NCI-H2107 treated with DMSO at 0.1 percent for 48 hours (cell line): ENCODE measurements at regions not wholly inside any gene's neighbourhood (a gene's known extent, or its start where the extent isn't known, plus 50 kb on each side); places are given as distances from the start of the nearest gene placed in this dataset.

Experiments used
- DNase-seq: peaks from one replicate; lab custom pipeline; 2025; ENCODE audit not compliant: unreplicated experiment; lab: John Stamatoyannopoulos, UW

DNA sequence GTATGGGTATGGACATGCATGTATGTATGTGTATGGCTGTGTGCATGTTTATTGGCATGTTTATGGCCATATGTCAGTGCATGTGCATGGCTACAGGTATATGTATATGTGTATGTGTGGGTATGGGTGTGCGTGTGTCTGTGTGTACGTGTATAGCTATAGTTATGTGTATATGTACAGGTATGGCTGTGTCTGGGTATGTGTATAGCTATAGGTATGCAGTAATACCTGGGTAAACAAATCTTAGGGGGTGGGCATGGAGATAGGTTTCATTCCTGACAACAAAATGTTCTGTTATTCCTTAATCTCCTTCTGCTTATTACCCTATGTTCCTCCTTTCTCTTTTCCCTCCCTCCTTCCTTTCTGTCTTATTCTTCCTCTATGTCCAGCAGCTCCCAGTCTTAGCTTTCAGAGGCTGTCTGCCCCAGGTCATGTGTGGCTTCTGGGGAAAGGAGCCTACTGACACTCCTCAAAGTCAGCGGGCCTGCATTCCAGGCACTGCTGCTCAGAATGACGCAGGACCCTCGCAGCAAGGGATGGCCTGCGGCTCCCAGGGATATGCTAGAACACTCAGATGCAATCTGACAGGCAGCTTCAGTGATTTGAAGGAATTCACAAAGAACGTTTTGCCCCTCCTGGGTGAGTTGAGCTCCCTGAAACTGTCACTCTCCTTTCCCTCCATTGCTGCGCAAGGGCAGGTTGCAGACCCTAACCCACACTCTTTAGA lies 139.3 kb upstream of the PHACTR1 start:
- no peak for DNase-seq

DNA sequence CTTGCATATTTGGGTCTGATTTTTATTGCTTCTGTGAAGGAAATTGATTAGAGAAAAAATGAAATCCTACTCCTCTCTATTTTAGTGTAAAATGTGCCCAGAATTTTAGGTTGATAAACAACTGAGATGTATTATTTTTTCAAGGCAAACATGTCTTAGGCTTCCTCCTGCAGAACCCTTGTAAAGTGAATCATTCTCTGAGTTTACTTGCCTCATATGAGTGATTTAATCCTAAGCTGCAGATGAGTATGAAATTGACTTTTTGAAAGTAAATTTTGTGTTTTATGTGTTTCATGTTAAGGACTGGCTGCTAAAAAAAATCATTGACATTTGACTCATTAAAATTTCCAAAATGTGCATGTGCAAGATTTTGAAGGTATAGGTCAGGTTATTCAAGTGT lies 138.5 kb upstream of the PHACTR1 start:
- no peak for DNase-seq

DNA sequence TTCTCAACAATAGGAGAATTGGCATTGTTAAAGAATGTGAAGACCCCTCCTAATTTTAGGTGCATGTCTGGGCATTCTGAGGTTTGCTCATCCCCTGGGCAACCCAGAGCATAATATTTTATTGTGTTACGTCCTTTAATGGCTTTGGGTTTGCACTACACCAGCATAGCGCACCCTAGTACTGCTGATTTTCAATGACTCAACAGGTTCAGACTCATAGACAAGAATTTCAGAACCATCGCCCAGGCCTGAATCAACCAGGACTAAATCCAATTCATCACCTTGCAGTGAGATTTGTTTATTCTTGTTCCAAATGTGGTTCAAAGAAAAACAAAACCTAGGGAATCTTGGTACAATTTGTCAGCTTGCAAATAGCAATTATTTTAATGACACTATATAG lies 137.8 kb upstream of the PHACTR1 start:
- DNase-seq, result no peak

DNA sequence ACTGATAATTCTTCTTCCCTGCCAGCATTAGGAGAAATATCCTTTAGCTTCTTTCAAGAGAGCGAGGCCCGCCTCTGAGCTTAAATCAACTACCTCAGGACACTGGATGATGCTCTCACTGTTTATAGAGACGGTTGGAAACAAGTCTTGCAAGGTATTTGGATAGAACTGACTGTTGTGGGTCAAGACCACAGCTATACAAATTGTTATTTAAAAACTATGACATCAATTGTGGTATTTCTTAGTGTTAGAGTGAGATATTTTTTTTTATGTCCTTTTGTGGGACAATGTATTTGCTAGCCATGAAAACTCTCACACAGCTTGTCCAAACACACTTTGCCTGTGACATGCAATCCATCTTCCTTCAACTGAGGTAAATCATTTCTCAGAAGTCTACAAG lies 136.3 kb upstream of the PHACTR1 start:
- no peak for DNase-seq

DNA sequence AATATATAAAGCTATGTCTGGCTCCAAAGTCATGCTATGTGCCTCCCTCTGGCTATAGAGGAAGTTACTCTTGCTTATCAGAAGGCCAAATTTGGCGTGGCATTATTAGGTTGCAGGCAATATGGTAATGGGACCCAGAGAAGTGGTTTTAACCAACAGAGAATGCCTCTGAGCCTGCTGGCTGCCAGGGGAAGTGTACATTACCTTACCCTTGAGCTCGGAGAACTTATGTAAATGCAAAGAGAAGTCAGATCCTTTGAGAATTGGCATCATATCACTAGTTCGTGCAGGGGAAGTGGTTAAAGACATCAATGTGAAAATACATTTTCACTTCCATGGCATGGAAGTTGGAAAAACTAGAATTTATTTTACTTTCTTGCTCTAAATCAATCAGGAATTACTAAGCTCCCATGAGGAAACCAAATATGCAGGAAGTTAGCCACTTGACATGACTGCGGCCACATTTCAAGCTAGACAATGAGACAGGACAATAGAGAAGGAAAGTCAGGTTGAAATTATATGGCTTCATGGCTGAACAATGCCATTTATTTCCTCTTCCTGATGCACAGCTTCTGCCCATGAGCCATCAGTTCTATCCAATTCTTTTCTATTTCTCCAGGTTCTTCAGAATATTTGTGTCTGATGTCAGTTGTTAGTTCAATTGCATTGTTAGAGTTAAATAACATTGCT lies 134.0 kb upstream of the PHACTR1 start:
- DNase-seq, result no peak

DNA sequence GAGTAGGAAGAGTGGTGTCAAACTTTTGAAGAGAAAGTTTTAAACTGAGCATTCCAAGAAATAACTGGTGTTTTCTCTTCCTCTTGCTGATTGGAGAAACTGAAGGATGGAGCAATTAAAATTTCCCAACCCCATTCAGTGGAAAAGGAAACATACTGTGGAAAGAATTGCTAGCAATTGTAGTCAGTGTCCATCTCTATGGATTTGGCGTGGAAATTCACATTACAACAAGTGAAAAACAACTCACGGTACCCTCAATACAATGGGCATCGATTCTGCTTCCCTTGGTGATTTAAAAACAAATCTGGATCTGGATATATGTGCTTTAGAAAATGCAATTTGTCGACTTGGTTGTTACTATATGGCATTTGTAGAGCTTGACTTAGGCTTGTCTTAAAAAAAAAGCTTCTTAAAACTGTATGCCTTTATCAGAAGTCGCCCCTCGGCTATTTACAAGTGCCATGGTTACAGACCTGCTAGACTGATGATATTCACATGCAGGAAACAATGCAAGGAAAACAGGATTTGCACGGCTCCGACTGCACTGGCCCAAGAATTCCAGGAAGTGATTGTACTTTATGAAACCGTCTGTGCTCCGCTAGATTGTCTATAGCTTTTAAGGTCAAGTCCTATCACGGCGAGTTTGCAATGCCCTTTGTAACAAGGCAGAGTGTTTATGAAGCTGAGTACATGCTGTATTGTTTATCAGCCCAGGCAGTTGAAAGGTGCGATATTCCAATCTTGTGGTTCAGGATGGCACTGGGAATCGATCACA lies 131.7 kb upstream of the PHACTR1 start:
- DNase-seq, result no peak

DNA sequence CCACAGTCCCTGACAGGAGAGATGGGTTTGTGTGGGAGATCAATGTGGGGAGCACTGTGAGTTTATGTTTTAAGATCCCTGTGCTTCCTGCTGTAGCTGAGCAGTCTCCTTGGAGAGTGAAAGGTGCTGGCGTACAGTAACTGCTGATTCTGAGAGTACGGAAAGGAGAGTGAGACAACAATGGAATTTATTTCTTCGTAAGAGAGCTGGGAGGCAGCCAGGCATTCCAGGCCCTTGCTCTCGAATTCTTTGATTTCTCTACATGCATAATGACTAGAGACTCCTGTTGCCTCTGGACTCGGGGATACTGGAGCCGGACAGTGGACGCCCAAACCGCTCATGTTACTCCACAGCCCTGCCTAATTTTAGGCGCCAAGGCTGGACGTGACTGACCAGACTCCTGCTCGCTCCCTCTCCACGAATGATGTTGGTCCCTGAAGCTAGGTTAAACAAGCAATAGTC lies 131.0 kb upstream of the PHACTR1 start:
- DNase-seq, result no peak

DNA sequence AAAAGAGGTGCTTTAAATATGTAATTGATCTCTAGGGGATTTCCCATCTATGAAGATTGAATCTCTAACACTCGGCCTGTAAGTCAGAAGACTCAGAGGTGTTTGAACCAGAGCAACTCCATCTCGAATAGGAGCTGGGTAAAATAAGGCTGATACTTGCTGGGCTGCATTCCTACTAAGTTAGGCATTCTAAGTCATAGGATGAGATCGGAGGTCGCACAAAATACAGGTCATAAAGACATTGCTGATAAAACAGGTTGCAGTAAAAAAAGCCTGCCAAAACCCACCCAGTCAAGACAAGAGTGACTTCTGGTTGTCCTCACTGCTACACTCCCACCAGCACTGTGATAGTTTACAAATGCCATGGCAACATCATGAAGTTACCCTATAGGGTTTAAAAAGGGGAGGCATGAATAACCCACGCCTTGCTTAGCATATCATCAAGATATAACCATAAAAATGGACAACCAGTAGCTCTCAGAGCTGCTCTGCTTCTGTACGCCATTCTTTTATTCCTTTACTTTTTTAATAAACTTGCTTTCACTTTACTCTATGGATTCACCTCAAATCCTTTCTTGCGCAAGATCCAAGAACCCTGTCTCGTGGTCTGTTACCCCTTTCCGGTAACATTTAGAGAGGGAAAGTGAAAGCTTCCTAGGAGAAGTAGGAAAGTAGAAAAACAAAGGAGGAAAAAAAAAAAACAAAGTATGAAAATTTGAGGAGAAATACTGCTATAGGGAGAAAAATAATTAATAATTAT lies 129.7 kb upstream of the PHACTR1 start:
- DNase-seq, result no peak

DNA sequence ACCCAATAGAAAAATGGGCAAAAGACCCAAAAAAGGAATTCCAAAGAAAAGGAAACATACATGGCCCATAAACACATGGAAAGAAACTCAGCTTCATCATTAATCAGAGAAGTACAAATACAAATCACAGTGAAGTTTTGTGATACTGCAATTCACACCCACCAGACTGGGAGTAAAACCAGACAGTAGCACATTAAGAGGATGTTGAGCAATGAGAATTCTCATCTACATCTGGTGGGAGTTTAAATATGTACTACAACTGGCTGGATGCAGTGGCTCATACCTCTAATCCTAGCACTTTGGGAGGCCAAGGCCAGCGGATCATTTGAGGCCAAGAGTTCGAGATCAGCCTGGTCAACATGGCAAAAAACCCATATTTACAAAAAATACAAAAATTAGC lies 125.7 kb upstream of the PHACTR1 start:
- no peak for DNase-seq

DNA sequence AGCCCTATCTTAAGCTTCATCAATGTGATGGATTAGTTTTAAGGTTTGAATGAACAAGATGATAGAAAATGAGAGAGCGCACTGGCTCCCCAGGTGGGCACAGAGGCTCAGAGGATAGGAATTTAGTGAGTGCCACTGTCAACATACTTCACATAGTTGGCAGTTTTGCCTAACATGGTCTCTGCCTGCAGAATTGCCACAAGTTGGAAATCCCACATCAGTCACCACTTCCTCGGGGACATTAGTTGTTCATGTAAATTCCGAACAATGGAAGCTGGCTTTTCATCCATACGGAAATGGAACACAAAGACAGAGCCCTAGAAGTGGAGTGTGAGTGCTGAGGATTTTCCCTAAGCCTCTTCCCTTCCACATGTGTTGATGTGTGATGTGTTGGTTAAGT lies 123.9 kb upstream of the PHACTR1 start:
- no peak for DNase-seq

DNA sequence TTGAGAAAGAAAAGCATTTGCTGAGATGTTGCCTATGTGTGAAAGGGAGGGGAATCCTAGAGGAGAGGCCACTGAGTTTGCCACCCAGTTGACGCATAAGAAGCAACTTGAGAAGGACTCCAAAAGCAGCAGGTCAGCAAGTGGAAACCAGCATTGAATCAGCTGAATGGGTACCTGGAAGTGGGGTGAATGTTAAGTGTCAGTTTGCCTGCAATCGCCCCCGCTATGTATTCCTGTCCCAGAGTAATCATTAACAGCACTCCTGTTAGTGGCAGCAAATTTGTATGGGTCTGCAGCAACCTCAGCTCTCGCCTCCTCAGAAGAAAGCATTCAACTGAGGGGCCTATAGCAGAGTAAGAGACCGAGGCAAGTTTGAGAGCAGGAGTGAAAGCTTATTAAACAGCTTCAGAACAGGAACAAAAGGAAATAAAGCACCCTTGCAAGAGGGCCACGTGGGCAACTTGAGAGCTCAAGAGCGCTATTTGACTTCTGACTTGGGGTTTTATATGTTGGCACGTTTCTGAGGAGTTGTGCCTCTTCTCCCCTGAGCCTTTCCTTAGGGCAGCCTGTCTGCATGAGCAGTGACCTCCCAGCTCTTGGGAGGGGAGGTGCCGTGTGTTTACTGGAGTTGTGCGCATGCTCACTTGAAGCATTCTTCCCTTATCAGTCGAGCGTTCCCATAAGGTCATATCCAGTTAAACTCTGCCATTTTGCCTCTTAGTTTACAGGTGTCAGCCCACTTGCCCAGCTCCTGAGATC lies 122.6 kb upstream of the PHACTR1 start:
- no peak for DNase-seq

DNA sequence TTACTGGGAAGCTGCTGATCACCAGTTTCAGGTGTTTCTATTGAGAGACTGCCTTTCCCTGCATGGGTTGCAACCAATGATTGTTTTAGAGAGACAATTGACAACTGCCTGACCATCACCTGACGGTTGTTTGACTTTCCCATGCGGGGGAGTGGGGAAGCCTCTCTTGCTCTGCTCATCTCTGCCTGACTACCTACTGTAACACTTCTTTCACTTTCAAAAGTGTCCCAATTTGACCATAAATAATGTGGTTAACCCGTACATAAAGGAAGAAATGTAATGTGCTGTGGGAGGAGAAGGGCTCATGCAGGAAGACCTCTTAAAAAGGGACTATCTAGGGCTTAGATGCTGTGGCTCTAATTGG lies 122.1 kb upstream of the PHACTR1 start:
- no peak for DNase-seq

DNA sequence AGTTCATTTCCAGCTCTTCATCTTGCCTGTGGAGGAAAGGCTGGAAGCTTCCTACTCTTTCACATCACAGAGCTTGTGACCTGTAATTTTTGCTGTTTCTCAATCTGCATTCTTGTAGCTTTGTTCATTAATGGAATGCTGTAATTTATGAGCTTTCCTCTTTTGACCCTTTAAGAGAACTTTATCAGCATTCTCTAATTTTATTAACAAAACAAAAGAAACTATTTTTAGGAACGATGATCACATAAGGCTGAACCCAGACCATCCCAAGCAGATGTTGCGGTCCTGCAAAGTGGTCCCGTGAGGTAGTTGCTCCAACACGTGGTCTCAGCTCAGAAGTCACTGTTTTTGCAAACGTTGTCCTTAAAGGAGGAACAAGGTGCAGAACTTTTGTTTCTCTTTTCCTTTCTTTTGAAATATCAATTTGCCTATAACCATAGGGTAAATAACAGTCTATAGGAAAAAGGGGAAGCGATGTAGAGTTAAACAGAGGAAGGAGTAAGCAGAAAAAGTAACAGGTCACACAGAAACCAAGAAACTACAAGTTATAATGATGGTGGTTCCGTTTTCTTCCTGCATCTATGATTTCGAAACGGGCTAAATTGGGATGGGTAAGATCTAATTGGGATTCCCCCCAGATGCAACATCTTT lies 121.3 kb upstream of the PHACTR1 start:
- DNase-seq, result no peak

DNA sequence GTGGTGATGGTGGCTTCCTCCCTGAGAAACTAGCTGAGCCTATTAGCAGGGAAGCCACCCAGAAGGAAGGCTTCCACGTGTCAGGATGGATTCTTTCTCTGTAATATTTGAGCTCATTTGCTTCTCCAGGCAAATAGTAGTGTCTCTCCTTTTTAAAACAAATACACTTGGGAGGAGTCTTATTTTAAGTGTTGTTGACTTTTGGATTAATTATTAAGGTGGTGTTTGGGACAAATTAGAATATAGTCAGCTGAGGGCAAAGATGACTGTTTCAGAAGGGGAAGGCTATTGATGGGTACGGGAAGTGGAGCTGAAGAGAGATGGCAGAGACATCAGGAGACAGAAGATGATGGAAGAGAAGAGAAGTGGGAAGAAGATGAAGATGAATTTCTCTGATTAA lies 119.8 kb upstream of the PHACTR1 start:
- no peak for DNase-seq

DNA sequence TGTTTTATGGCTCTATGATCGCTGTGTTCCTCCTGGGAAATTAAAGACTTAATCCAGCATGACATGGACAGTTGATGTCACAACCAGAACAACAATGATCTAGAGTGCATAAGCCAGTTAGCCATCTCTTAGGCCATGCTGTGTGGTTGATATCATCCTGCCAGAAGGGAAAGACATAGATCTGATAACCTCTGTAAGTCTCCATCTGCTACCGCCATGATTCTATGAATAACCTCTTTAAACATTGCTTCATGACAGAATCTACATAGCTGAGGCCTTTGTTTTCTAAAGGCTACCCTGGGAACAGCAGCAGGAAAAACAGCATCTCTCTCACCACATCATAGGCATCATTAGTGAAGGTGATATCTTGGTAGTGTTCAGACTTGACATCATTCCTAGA lies 117.6 kb upstream of the PHACTR1 start:
- DNase-seq, result no peak

DNA sequence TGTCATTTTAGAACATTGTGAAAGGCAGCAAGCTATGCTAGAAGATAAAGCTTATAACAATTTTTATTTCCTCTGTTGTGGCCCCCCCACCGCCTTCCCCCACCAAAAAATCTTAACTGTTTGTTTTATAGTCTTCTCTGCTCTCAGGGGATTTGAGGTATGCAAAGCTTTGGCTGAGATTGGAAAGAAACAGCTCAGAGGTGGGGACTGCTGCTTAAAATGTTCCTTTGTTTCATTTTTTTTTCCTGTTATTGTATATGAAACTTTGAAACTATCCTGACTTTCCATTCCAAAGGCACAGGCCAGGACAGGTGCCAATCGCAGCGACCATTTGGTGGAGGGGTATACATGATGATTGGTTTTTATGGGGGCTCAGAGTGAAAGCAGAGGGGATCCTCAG lies 114.7 kb upstream of the PHACTR1 start:
- DNase-seq, result no peak

DNA sequence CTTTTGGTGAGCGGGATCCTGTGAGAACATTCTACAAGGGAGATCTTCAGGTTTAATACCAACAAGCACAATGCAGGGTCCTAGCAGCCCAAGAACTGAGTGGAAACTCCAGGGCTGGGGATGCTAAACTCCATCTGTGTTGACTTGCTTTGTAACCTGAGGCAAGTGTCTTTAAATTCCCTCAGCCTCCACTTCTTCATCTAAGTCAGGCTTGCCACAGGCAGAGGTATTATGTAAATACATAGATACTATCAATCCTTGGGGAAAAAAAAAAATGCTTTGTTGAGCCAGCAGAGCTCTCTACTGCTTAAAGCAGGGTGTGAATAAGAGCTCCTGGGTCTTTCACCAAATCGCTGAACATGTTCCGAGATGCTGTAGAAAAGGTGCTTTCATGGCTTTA lies 114.2 kb upstream of the PHACTR1 start:
- DNase-seq, result no peak

DNA sequence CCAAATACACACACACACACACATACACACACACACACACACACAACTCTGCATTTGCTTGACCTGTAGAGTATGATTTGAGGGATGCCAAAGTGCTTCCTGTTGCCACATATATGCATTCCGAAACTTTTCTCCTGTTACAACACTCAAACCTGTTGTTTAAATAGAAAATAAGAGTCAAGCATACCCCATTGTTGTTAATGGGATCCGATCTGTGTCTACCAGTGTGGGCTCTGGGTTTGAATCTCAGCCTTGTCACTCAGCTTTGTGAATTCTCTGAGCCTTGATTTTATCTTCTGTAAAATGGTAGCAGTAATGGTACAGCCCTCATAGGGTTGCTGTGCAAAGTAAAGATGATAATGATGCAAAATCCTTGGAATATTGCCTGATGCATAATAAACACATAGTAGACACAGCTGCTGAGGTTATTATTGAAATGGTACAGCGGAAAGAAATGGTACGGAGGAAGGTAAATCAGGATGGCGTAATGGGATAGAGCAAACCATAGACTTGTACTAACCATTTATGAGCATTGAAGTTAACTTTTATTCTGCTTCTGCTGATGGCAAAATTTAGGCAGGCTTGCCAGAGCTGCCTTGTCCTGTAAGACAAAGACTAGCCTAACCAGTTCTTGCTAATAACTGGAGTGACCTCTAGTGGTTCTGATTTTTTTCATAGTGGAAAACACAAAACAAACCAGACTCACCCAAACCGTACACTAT lies 113.5 kb upstream of the PHACTR1 start:
- DNase-seq, result peak; percentile 14

DNA sequence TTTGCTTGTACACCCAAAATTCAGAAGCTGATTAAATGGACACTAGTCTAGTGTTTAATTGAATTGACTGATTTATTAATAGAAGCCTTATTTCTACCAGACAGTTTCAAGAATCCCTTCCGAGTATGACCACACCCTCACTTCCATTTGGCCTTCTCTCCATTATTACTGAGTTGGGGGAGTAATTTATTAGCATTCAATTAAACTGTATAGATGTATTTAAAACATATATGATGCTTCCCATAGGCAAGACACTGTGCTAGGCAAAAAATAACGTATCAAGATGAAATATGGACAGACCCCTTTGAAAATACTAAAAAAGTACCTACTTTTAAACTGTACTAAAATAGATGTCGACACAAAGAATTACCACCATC lies 112.9 kb upstream of the PHACTR1 start:
- no peak for DNase-seq
